ENCODE measurements at regions not wholly inside any gene's neighbourhood (a gene's known extent, or its start where the extent isn't known, plus 50 kb on each side); places are given as distances from the start of the nearest gene placed in this dataset.

DNA sequence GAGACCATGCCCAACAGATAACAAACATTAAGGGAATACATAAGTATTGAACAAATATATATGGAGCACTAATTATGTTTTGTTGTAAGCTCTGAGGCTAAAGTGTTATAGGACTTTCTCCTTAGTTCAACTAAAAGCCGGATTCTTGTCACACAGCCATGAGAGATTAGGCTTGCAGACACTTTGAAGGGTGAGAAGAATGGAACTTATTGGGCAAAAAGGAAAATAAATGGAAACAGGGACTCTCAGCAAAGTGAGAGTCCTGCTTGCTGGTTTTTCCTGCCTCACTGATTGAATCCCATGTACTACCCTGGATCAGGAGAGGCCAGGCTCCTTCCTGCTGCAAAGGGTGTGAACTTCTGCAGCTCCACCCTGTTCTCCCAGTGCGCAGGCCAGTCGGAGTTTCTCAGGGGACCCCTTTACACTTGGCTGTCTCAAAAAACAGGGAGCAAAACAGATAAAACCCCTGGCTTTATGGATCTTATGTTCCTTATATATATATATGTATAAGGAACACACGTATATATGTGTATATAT lies 77.1 kb upstream of the FUT8 start:
- H3K27ac ChIP-seq (ENCODE audit: low read length): no peak overlapping the region

DNA sequence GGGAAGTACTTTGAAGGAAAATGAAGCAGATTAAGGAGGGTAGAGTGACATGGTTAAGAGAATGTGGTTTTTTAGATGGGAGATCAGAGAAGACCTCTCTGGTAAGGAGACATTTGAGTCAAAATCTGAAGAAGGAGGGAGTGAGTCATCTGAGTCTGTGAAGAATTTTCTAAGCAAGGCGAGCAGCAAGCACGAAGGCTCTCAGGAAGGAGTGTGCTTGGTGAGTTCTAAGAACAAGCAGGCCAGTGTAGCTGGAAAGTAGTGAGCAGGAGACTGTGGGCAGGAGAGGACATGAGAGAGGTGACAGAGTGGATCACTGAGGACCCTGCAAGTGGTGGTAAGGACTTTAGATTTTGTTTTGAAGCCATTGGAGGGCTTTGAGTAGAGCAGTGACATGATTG lies 76.3 kb upstream of the FUT8 start:
- Histone ChIP-seq H3K4me3 (ENCODE audit: low read depth in 1 of 2, low read length in 2 of 2) (no peak overlapping the region), H4K20me1 (ENCODE audit: insufficient read depth, low read length) (no peaks in the 10 kb centered on the region), H3K4me2 (ENCODE audit: insufficient read depth, low read length) (no peak overlapping the region), H3K9ac (ENCODE audit: low read depth, low read length) (no peak overlapping the region), H3K9me3 (ENCODE audit: insufficient read depth, low read length, severe bottlenecking) (no peaks in the 10 kb centered on the region), H3K27ac (ENCODE audit: low read length) (no peak overlapping the region), H2AFZ (ENCODE audit: low read depth, low read length) (no peak overlapping the region; the same call in 1 of the 2 replicates), H3K36me3 (ENCODE audit: insufficient read depth, low read length) (no peaks in the 10 kb centered on the region), H3K27me3 (ENCODE audit: insufficient read depth, low read length, poor library complexity) (no peaks in the 10 kb centered on the region), H3K79me2 (ENCODE audit: insufficient read depth, low read length) (no peaks in the 10 kb centered on the region), H3K4me1 (ENCODE audit: insufficient read depth, low read length) (no peaks in the 10 kb centered on the region)
- DNase-seq (peak; percentile 26), ATAC-seq (ENCODE audit: insufficient read depth, low read depth) (peak; percentile 82)
- TF ChIP-seq, protein P1, sequence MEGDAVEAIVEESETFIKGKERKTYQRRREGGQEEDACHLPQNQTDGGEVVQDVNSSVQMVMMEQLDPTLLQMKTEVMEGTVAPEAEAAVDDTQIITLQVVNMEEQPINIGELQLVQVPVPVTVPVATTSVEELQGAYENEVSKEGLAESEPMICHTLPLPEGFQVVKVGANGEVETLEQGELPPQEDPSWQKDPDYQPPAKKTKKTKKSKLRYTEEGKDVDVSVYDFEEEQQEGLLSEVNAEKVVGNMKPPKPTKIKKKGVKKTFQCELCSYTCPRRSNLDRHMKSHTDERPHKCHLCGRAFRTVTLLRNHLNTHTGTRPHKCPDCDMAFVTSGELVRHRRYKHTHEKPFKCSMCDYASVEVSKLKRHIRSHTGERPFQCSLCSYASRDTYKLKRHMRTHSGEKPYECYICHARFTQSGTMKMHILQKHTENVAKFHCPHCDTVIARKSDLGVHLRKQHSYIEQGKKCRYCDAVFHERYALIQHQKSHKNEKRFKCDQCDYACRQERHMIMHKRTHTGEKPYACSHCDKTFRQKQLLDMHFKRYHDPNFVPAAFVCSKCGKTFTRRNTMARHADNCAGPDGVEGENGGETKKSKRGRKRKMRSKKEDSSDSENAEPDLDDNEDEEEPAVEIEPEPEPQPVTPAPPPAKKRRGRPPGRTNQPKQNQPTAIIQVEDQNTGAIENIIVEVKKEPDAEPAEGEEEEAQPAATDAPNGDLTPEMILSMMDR (IDR thresholded peaks at IDR 0.05; ENCODE audit: borderline replicate concordance, extremely low read depth, low read length, poor library complexity, severe bottlenecking): no peak
- TF ChIP-seq EZH2 (IDR thresholded peaks at IDR 0.05; ENCODE audit: borderline replicate concordance, low read depth, low read length, severe bottlenecking): no peak

More for the DNA sequence above, 77.1 kb upstream of the FUT8 start:
- no peaks in the 10 kb centered on the region for H3K27me3 ChIP-seq (ENCODE audit: insufficient read depth, low read length, poor library complexity)
- H3K9ac ChIP-seq (ENCODE audit: low read depth, low read length): no peak overlapping the region
- H4K20me1 ChIP-seq (ENCODE audit: insufficient read depth, low read length): no peaks in the 10 kb centered on the region
- H3K4me2 ChIP-seq (ENCODE audit: insufficient read depth, low read length): no peak overlapping the region
- no peak overlapping the region for H3K4me3 ChIP-seq (ENCODE audit: low read depth in 1 of 2, low read length in 2 of 2)
- no peak for DNase-seq
- H3K9me3 ChIP-seq (ENCODE audit: insufficient read depth, low read length, severe bottlenecking): no peaks in the 10 kb centered on the region
- H2AFZ ChIP-seq (ENCODE audit: low read depth, low read length): no peak overlapping the region
- no peaks in the 10 kb centered on the region for H3K79me2 ChIP-seq (ENCODE audit: insufficient read depth, low read length)
- no peaks in the 10 kb centered on the region for H3K4me1 ChIP-seq (ENCODE audit: insufficient read depth, low read length)
- no peaks in the 10 kb centered on the region for H3K36me3 ChIP-seq (ENCODE audit: insufficient read depth, low read length)
- TF ChIP-seq, protein P1 (IDR thresholded peaks at IDR 0.05; ENCODE audit: borderline replicate concordance, extremely low read depth, low read length, poor library complexity, severe bottlenecking): no peak
- no peak for TF ChIP-seq EZH2 (IDR thresholded peaks at IDR 0.05; ENCODE audit: borderline replicate concordance, low read depth, low read length, severe bottlenecking)
- no peak for ATAC-seq (ENCODE audit: insufficient read depth, low read depth)

DNA sequence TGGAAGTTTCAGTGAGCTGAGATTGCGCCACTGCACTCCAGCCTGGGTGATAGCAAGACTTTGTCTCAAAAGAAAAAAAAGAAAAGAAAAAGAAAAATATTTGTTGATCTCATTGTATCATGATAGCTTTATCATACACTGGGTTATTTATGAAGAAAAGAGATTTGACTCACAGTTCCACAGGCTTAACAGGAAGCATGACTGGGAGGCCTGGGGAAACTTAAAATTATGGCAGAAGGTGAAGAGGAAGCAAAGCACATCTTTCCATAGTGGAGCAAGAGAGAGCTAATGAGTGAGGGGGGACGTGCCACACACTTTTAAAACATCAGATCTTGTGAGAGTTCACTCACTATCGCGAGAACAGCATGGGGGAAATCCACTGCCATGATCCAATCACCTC lies 72.7 kb upstream of the FUT8 start:
- no peak for TF ChIP-seq EZH2 (IDR thresholded peaks at IDR 0.05; ENCODE audit: borderline replicate concordance, low read depth, low read length, severe bottlenecking)
- TF ChIP-seq, protein P1 (IDR thresholded peaks at IDR 0.05; ENCODE audit: borderline replicate concordance, extremely low read depth, low read length, poor library complexity, severe bottlenecking): no peak
- Histone ChIP-seq H3K4me2 (ENCODE audit: insufficient read depth, low read length) (no peak overlapping the region), H3K4me3 (ENCODE audit: low read depth in 1 of 2, low read length in 2 of 2) (no peak overlapping the region), H3K9me3 (ENCODE audit: insufficient read depth, low read length, severe bottlenecking) (no peaks in the 10 kb centered on the region), H3K27ac (ENCODE audit: low read length) (no peak overlapping the region), H3K79me2 (ENCODE audit: insufficient read depth, low read length) (no peaks in the 10 kb centered on the region), H3K27me3 (ENCODE audit: insufficient read depth, low read length, poor library complexity) (no peaks in the 10 kb centered on the region), H4K20me1 (ENCODE audit: insufficient read depth, low read length) (no peaks in the 10 kb centered on the region), H3K36me3 (ENCODE audit: insufficient read depth, low read length) (no peaks in the 10 kb centered on the region), H3K9ac (ENCODE audit: low read depth, low read length) (no peak overlapping the region), H3K4me1 (ENCODE audit: insufficient read depth, low read length) (no peaks in the 10 kb centered on the region), H2AFZ (ENCODE audit: low read depth, low read length) (no peak overlapping the region)
- ATAC-seq (ENCODE audit: insufficient read depth, low read depth) (no peak), DNase-seq (no peak)

DNA sequence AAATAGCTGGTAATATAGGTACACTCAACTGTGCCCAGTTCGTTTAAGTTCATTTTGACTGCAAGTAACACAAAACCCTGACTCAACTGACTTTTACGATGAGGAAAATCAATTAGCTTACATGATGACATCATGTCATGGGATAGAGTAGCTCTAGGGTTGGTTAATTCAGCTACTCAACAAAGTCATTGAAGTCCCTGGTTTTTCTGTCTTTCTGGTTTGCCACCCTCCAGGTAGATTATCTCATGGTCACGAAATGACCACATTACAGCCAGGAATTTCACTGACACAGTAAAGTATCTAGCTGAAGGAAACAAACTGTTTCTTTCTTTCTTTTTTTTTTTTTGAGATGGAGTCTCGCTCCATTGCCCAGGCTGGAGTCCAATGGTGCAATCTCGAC lies 68.5 kb upstream of the FUT8 start:
- Histone ChIP-seq H3K27ac (ENCODE audit: low read length) (no peak overlapping the region), H3K4me1 (ENCODE audit: insufficient read depth, low read length) (no peaks in the 10 kb centered on the region), H3K36me3 (ENCODE audit: insufficient read depth, low read length) (no peaks in the 10 kb centered on the region), H3K27me3 (ENCODE audit: insufficient read depth, low read length, poor library complexity) (no peaks in the 10 kb centered on the region), H3K79me2 (ENCODE audit: insufficient read depth, low read length) (no peaks in the 10 kb centered on the region), H2AFZ (ENCODE audit: low read depth, low read length) (no peak overlapping the region), H3K9me3 (ENCODE audit: insufficient read depth, low read length, severe bottlenecking) (no peaks in the 10 kb centered on the region), H4K20me1 (ENCODE audit: insufficient read depth, low read length) (no peaks in the 10 kb centered on the region), H3K9ac (ENCODE audit: low read depth, low read length) (no peak overlapping the region), H3K4me2 (ENCODE audit: insufficient read depth, low read length) (no peak overlapping the region), H3K4me3 (ENCODE audit: low read depth in 1 of 2, low read length in 2 of 2) (no peak overlapping the region)
- no peak for TF ChIP-seq EZH2 (IDR thresholded peaks at IDR 0.05; ENCODE audit: borderline replicate concordance, low read depth, low read length, severe bottlenecking)
- TF ChIP-seq, protein P1 (IDR thresholded peaks at IDR 0.05; ENCODE audit: borderline replicate concordance, extremely low read depth, low read length, poor library complexity, severe bottlenecking): no peak
- DNase-seq (no peak), ATAC-seq (ENCODE audit: insufficient read depth, low read depth) (no peak)

Data from DND-41 (cell line).